NCI-H2029 (cell line): ENCODE measurements at regions not wholly inside any gene's neighbourhood (a gene's known extent, or its start where the extent isn't known, plus 50 kb on each side); places are given as distances from the start of the nearest gene placed in this dataset.
"Not testable (repeated sequence)": the region's sequence is repeated elsewhere in the genome, so short reads cannot be mapped to it uniquely, and the experiment has no call there.

Experiments used
- DNase-seq: peaks from one replicate; lab custom pipeline; 2025; lab: John Stamatoyannopoulos, UW

DNA sequence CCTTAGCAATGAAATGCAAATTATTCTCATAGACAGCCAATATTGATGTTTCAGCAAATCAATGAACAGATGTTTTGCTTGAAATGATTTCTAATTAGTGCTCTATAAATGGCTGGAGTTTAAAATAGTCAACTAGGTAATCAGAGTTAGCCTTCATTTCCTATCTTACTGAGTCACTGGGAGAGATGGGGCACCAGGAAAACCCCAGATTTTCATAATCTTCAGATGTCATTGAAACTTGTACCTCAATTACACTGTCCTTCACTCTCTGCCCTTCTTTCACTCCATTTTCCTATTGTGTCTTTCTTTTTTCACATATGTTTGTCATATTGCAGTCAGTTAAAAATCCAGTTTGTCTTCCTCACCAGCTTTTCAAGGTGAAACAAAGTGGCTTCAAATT is 92.7 kb downstream of the C12orf75 start:
- DNase-seq, result no peak

DNA sequence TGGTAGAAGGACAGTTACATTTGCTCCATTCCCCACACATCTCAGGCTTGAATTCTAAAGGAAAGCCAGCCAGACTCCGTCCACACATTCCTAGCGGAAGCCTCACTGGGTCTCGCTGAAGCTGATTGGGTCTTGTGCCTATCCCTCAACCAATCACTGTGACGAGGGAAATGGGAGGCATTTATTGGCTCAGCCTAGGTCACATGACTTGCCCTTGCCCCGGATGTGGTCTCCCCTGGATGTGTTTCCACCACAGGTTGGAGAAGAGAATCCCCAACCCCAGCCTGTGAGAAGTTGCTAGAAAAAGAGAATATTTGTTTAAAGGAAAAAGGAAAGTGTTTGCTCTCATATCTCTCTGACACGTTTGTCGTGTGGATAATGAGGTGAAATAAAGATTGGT is 93.4 kb downstream of the C12orf75 start:
- DNase-seq, result no peak

DNA sequence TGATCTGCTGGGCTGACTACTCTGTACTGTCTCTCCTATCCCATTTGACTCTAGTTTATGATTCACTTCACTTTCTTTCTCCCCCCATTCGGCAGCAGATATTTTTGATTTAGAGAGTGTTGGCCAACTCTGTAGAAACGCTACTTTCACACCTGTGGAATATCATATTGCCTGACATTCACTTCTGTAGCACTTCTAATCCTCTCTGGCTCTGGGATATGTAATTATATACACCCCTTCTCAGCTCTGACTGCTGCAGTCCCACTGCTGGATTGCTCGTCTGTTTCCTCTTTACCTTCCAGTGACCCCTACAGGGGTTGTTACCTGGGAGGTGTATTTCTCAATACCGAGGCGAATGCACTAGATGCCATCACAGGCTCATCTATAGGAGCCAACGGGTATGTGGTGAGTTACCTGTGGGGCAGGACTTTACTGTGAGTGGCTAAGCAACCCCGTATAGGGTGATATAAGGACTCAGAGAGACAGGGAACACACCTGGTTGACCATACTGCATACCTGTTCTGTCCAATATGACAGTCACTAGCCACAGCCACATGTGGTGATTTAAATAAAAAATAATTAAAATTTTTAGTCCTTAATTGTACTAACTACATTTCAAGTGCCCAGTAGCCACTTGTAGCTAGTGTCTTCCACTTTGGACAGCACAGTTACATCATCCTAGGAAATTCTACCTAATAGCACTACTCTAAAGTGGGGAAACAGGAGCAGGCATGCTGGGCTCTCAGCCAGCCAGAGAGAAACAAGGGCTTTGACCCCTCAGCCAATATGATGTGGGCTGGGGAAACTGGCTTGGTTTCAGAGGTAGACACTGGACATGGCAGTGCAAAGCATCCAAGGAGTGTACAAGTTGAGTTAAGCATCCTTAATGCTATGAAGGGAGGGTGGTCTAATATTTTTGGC is 95.0 kb downstream of the C12orf75 start:
- DNase-seq, result no peak

DNA sequence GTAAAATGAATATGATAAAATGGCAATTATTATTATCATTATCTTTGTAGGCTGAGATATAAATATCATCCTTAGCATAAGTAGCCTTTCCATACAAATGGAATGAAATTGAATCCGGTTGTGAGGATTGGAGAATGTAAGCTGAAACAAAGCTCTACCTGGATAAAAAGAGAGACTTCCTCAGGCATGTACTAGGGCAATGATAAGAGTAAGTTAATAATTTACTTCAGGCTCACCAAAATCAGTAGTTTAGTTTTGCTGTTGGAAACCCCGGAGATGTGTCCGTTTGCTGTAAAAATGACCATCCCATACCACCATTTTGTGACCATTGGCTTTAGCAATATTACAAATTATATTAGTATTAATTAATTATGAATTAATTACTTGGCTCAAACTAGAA is 96.3 kb downstream of the C12orf75 start:
- no peak for DNase-seq

DNA sequence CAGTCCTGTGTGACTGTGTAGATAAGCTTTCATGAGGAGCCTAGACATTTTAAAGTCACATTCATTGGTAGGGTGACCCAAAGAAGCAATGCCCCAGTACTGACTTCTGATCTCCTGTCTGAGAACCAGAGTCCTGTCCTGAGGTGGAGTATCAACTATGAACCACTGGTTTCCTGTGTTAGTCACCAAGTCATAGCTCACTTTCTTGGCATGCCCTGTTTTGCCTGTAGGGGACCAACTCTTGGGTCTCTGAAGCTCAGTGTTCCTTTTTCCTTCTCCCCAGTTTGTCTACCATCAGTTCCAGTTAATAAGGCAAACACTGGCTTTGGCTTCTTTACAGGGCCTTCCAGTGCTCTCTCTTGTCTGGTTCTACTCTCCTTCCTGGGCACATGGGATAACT is 97.4 kb downstream of the C12orf75 start:
- DNase-seq, result no peak

DNA sequence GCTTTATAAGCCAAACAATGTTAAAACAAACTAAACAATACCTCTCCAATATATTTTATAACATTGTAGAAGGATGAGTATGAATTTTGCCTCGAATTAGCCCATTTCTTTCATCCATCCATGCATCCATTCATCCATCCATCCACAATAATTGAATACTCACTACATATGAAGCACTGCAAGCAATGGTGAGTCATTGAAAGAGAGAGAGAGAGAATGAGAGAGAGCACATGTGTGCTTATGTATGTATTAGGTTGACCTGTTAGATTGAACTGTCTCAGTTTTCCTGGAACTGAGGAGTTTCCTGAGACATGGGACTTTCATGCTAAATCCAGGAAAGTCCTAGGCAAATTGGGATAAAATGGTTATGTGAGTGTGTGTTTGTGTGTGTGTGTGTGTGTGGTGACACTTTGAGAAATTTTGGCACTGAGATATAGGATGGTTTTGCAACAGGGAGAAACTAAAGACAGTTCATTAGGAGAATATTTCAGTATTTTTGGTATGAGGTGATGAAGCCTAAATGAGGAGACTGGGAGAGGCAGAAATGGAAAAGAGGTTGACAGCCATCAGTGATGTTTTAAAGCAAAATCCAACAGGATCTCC is 98.4 kb downstream of the C12orf75 start:
- DNase-seq, result no peak

DNA sequence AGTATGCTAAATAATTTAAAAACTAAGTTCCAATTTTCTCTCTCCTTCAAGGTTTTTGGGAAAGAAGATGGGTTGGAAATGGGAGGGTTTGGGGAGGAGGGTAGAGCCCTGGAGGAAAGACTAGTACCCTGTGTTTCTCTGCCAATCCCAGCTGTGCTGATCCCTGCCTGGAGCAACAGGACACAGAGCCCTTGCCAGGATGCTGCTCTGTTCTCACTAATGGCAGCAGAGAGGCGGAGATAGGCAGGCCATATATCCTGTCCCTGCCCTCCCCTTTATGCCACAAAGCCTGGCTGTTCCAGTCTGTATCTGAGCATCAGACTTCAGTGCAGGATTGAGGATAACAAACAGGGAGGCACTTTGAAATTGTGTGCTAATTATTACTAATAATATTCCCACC is 99.0 kb downstream of the C12orf75 start:
- no peak for DNase-seq

DNA sequence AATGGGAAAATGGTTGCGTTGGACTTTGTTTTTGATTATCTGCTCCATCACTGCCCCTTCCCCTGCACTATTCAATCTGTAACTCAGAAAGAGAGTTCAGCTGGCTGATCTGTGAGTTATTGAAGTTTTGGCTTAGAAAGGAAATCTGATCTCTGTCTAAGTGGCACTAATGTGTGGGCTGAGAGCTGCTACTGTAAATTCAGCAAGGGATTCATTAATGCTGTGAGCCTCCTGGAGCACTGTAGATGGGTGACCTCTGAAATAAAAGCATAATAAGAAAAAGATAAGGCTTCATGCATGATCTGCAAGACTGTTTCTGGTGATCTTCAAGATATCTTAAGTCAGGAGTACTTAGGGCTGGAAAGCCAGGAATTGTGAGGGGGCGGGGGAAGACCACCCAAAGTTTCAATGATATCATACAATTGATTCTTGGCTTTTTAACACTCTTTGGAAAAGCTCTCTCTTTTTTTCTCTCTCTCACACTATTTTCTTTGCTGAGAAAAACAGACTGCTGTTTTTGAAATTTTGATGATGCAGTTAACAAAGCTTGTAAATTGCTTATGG is 101.1 kb downstream of the C12orf75 start:
- no peak for DNase-seq

DNA sequence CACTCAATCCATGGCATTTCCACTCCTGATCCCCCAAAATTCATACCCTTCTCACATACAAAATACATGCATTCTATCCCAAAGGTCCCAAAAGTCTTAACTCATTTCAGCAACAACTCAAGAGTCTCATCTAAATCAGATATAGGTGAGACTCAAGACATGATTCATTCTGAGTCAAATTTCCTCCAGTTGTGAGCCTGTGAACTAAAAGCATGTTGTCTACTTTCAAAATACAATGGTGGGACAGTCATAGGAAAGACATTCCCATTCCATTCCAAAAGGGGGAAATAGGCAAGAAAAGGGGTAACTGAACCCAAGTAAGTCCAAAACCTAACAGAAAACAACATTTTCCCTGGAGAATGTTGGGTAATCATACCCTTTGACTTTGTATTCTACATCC is 103.3 kb downstream of the C12orf75 start:
- no peak for DNase-seq

DNA sequence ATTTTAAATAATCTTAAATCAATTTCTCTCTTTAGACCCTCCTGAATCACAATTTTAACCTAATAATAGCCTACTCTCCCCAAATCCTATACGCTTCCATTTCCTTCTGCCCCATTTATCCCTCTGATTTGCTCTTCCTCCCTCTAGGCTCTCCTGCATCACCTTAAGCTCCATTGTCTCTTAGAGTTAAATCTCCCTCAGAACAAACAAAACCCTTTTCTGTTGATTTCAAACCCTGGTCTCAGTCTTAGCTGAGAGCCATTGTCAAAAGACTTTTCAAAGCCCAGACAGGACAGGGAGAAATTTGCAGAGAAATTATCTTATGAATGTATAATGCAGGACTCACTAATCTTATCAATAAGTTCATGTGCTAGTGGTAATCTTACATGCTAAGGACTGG is 106.1 kb downstream of the C12orf75 start:
- no peak for DNase-seq

DNA sequence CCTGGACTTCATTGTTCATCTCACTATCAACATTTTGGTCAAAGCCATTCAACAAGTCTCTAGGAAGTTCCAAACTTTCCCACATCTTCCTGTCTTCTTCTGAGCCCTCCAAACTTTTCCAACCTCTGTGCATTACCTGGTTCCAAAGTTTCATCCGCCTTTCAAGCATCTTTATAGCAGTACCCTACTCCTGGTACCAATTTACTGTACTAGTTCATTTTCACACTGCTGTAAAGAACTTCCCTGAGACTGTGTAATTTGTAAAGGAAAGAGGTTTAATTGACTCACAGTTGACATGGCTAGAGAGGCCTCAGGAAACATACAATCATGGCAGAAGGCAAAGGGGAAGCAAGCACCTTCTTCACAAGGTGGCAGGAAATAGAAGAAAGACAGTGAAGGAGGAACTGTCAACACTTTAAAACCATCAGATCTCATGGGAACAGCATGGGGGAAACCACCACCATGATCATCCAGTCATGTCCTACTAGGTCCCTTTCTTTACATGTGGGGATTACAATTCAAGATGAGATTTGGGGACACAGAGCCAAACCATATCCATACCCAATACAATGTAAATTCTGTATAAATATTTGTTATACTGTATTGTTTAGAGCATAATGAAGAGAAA is 109.7 kb downstream of the C12orf75 start:
- DNase-seq, result no peak

DNA sequence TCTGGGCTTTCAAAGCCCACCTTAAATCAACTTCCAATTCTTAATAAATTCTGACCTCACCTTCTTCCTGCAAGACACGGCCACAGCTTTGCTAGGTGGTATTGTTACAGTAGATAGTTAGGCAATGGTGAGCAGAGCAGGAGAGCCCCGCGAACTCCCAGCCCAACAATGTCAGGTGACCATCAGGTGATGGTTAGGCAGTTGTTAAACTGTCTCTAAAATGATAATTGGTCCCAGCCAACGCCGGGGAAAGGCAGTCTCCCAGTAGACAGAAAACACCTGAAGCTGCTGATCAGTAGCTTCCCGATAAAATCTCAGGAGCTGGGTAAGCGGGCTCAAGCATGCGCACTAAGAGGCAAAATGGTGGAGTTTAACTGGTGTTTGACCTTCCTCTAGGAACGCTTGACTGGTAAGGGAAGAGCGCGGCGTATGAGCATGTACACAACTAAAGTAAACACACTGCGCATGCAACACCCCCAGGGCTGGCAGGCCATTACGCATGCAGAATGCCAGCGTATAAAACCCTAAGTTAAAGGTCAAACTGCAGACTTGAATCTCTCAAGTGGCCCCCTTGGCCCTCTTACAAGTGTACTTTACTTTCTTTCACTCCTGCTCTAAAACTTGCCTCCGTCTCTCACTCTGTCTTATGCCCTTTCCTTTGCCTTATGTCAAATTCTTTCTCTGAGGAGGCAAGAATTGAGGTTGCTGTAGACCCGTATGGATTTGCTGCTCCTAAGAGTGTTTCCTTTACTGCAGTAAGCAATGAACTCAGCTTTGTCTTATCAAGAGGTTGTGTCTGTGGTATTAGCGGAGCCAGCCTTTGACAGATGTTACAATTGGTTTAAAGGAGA is 113.5 kb downstream of the C12orf75 start:
- DNase-seq, result no peak

DNA sequence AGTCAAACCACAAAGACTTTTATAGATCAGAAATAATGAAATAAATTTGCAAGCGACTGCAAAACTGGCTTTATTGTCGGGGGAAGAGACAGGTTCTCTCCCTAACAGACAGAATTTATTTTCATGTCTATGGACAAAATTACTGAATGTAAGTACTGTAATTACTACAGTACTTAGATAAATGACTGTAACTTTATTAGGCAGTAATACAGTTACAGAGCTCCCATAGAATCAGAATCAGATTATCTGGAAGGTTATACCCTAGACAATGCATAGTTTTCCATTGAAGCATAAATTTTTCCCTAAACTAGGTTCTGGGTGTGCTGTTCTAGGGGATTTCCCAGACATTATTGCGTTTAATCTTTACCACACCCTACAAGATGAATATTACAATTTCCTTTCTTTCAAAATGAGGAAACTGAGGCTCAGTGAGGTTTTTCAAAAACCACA is 114.2 kb downstream of the C12orf75 start:
- no peak for DNase-seq

DNA sequence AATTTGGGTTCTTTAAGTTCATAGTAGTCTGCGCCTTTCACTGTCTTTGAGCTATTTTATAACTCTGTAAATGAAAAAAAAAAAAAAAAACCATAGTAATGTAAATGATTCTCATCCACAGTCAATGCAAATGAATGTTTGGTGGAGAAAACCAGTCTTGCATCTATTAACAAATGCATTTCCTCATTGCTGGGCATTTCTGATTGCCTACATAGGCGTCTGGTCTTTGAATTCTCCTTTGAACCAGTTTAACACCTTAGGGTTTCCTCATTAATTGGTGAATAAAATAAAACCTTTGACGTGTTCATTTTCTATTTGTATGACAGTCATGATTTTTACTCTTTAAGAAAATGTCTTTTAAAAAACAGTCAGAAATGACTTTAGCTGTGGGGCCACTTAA is 114.8 kb downstream of the C12orf75 start:
- DNase-seq, result no peak

DNA sequence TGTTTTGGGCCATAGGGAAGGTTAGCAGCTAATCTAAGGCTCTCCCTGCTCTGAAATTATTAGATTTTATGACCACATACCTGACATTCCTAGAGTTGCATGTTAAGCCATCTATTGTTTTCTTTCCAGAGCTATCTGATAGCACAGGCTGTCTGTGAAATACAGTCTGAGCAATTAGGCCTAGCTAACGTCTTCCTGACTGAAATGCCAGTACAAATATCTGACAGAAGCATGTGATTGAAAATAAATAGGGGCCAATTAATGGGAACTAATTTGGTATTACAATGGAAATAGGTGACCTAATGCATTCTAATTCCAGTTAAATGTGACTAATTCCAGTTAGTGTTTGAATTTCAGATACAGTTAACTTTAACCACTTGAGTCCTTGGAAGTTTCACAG is 115.2 kb downstream of the C12orf75 start:
- no peak for DNase-seq

DNA sequence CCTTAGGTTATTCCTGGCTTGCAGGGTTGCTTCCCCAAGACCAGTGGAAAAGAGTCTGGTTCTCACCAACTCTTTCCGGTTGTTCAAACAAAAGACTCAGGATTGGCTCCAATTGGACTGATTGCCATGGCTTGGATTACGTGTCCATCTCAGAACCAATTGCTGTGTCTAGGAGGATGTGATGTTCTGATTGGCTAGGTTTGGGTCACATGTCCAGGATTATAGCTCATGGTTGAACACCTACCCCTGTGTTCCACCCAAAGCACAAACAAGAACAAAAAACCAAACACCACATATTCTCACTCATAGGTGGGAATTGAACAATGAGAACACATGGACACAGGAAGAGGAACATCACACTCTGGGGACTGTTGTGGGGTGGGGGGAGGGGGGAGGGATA is 116.0 kb downstream of the C12orf75 start:
- not testable (repeated sequence) for DNase-seq

DNA sequence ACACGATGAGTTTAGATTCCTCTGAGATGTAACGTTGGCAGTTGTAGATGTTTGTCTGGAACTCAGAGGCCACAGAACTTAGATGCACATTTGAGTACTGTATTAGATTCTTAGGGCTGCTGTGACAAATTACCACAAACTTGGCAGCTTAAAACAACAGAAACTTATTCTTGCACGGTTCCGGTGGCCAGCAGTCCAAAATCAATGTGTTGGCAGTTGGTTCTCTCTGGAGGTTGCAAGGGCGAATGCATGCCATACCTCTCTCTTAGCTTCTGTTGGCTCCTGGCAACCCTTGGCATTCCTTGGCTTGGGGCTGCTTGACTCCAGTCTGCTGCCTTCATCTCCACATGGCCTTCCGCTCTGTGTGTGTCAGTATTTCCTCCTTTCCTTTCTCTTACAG is 118.9 kb downstream of the C12orf75 start:
- DNase-seq, result no peak

DNA sequence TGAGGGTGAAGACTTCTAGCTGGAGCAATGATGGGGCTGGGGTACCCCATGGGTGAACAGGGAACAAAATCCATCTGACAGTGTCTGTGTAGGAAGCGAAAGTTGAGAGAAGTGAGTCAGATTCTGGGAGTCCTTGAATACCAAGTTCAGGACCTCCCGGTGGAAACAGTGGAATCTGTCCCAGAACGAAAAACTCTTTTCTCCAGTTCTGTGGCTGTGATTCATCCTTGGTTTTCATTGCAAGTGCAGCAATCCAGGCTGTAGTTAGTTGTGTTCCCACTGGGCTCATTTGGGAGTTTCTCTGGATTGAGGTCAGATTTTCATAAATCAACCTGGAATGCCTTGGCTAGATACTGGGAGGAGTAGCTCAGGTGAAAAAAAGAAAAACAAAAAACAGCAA is 120.7 kb downstream of the C12orf75 start:
- no peak for DNase-seq

DNA sequence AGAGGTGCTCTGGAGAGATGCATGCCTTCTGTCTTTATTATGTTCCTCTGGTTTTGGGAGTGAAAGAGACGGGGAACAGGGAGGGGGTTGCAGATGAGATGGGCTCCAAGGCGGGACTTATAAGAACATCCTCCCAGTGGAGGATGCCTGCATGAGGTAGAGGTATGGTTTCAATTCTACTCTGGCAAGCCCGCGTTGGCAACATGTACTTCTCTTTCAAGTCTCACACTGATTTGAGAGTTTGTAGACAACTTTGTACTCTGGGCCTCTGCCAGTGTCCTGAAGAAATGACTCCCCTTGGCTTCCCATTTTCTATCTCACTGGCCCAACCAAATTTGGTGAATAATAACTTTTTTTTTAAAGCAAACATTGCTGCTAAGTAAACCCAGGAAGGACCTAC is 121.3 kb downstream of the C12orf75 start:
- DNase-seq, result no peak

DNA sequence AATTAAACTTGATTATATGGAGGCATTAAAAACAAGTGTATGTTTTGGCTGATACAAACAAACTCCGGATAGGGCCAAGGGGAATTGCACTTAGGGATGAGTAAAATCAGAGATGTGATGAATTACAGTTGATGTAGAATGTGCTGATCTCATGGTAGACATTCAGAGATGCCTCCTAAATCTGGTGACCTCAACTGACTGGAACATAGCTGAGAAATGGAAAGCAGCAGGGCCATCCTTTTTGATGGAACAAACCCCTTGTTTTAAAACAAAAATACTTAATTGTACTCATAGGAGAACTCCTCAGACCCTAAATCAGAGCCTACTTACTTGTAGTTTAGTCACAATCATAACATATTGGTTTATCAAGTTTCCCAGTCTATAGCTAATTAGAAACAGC is 122.8 kb downstream of the C12orf75 start:
- no peak for DNase-seq

DNA sequence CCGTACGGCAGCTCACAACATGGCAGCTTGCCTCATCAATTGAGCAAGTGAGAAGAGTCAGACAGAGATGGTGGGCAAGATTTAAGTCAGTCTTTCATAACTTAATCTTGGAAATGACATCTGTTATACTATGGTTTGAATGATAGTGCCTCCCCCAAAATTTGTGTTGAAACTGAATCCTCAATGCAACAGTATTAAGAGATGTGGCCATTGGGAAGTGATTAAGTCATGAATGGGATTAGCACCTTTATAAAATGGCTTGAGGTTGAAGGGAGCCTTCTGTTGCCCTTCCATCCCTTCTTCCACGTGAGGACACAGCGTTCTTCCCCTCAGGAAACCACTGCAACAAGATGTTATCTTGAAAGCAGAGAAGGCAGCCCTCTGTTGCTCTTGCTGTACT is 124.2 kb downstream of the C12orf75 start:
- no peak for DNase-seq

DNA sequence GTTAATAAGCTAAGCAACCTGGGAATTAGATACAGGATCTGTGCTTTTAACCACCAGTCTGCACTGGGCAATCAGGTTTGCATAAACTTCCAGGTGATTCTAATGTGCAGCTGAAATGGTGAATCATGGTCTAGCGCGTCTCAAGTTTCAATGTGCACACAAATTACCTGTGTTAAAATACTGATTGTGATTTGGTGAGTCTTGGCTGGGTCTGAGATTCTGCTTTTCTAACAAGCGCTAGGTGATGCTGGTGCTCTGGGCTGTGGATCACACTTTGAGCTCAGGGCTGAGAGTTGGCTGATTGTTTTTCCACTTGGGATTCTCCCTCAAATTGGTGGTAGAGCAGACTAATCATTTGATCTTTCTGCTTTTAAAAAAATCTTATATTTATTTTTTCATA is 124.8 kb downstream of the C12orf75 start:
- peak; percentile 6 for DNase-seq
